ENCODE measurements at regions not wholly inside any gene's neighbourhood (a gene's known extent, or its start where the extent isn't known, plus 50 kb on each side); places are given as distances from the start of the nearest gene placed in this dataset.

DNA sequence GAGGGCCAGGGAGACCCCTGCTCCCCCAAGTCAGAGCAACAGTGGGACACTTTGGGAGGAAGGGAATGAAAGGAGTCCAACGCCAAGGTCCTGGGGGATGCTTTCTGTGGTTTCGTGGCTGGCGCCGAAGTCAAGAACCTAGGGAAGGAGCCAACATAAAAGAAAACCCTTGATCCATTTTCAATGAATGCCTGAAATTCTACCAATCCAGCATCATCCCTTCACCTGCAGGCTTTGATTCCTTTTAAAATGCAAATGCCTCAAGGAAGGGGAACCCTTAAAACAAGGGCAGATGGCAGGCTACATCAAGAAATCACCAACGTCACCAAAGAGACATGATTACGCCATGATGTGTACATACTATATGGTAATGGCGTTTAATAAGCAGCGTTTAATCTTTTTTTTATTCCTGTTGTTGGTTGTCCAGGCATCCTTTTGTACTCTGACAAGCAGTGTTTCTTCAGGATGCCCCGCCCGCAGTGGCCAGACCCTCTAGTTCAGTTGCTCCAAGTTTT lies 123.3 kb upstream of the SLC1A4 start:
- TF ChIP-seq ESRRG (CRISPR knock-in tag; IDR thresholded peaks at IDR 0.05): no peak
- TF ChIP-seq CSDC2 (CRISPR knock-in tag; IDR thresholded peaks at IDR 0.05): no peak
- TF ChIP-seq ISL1 (CRISPR knock-in tag; IDR thresholded peaks at IDR 0.05): no peak
- TF ChIP-seq SNAI2 (CRISPR knock-in tag; IDR thresholded peaks at IDR 0.05): no peak
- TF ChIP-seq BACH2 (CRISPR knock-in tag; IDR thresholded peaks at IDR 0.05; ENCODE audit: borderline replicate concordance): no peak
- TF ChIP-seq, protein P1, sequence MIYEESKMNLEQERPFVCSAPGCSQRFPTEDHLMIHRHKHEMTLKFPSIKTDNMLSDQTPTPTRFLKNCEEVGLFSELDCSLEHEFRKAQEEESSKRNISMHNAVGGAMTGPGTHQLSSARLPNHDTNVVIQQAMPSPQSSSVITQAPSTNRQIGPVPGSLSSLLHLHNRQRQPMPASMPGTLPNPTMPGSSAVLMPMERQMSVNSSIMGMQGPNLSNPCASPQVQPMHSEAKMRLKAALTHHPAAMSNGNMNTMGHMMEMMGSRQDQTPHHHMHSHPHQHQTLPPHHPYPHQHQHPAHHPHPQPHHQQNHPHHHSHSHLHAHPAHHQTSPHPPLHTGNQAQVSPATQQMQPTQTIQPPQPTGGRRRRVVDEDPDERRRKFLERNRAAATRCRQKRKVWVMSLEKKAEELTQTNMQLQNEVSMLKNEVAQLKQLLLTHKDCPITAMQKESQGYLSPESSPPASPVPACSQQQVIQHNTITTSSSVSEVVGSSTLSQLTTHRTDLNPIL (CRISPR knock-in tag; IDR thresholded peaks at IDR 0.05; ENCODE audit: low read depth): no peak

Measured in SK-N-SH treated with all-trans-retinoic acid at 6 μM for 48 hours (cell line).